GM18867 (cell line): ENCODE measurements at regions not wholly inside any gene's neighbourhood (a gene's known extent, or its start where the extent isn't known, plus 50 kb on each side); places are given as distances from the start of the nearest gene placed in this dataset.

Experiments used
- ATAC-seq: cut with Tn5 transposase; IDR thresholded peaks from one replicate; pipeline ENCODE4 v1.9.1; 2021; ENCODE audit warnings: mild to moderate bottlenecking, moderate library complexity; ENCODE audit not compliant: unreplicated experiment

DNA sequence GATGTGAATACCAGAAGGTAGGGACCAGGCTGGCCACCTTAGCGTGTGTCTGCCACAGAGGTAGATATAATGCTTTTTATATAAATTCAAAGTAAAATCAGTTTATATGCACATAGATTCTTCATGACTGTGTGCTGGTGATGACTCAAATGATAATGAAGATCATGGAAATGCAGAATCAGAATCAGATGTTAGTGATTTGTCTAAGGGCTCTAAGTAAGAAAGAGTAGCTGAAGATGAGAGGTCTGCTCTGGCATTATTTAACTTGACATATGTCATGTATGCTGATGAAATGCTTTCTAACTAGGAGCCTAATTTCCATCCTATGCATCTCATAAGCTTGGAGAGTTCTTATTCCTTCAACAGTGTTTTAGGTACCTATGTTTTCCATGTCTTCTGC, 50.3 kb upstream of the DPH6 start:
- ATAC-seq = no peak

- ATAC-seq = no peak
These were observed 56.9 kb upstream of the DPH6 start for GRCh38 chr15:35602836-35603235.

DNA sequence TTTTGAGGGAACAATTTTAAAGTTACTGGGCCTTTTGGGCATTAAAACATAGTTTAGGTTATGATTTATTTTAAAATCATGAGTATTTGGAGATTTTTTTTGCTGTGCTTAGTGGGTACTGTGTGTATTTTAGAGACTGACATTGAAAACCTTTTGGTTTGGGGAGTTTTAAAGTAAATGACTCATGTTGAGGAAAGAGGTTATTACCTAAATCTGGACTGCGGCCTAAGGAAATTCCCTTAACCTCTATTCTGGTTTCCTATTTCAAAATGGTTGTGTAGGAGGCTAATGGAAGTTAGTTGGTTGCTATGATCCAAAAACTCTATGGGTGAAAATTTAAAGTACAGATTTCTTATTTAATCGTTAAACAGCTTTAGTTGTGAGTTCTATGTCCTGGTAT, 57.3 kb upstream of the DPH6 start:
- ATAC-seq = peak; percentile 49

DNA sequence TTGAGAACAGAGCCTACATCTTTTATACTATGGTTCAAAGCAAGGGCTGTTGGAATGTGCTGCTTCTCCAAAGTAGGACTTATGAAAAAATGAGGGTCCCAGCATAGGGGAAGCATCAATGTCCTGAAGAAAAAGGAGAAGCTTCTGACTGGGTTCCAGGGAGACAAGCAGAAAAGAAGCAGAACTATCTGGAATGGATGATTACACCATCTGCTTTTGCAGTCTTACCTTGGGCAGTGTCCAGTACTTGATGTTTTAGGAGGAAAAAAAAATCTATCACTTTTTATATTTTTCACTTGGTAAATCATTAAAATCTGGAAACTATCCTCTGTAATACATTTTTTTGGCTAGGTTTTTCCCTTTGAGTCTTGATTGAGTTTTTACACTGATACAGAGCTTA, 57.9 kb upstream of the DPH6 start:
- no peak for ATAC-seq

- ATAC-seq = no peak
These were observed 59.9 kb upstream of the DPH6 start for GRCh38 chr15:35605764-35606449.

- no peak for ATAC-seq
These were observed 60.5 kb upstream of the DPH6 start for GRCh38 chr15:35606450-35606779.

GRCh38 chr15:35616498-35617271, 70.7 kb upstream of the DPH6 start:
- no peak for ATAC-seq

- no peak for ATAC-seq
These were observed 72.6 kb upstream of the DPH6 start for GRCh38 chr15:35618260-35619188.

DNA sequence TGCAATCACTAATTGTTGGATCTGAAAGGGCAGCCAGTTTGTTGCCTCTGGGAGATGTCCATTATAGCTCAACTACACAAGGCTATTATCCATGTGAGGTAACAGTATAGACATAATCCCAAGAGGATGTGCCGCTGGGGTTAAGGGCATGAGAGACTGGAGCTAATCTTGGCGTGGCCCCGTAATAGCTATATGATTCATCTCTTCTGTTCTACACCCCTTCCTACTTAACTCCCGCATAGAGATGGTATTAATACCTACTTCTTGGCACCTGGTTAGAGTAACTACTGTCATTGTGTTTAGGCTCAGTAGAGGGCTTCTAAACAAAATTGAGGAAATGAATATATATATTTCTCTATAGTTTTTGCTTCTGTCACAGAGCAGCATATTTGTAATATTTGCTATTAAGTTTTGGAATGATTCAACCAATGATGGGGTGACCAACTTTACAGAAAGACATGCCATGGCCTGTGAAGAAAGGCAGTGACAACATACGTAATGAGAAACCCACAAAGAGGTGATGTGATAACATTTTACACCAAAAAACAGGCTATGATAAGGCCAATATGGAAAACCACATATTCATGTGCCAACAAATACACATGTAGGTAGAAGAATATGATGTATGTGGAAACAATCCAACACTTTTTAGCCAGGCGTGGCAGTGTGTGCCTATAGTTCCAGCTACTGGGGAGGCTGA, 76.8 kb upstream of the DPH6 start:
- no peak for ATAC-seq

GRCh38 chr15:35624881-35625280, 78.9 kb upstream of the DPH6 start:
- no peak for ATAC-seq

GRCh38 chr15:35626571-35627318, 80.8 kb upstream of the DPH6 start:
- ATAC-seq = no peak

- ATAC-seq = no peak
These were observed 81.7 kb upstream of the DPH6 start for GRCh38 chr15:35627696-35628095.

DNA sequence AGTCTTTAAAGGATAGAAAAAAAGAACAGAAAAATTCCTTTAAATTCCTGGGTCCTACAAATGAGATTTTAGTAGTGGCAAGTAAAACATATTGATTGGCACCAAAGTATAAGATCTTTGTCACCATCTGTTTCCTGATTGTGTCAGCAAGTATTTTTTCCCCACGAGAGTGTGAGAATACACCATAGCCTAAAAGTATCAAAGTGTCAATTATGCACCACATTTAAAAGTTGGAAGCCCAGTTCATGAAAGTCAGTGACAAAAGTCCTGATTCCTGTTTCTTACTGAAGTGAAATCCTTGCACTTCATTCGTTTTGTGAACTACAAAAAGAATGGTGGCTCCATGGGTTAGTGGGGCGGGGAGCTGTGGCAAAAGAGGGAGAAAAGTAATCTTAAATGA, 83.8 kb upstream of the DPH6 start:
- no peak for ATAC-seq

GRCh38 chr15:35630532-35630931, 84.6 kb upstream of the DPH6 start:
- ATAC-seq = no peak

- no peak for ATAC-seq
These were observed 85.0 kb upstream of the DPH6 start for GRCh38 chr15:35630985-35631384.

DNA sequence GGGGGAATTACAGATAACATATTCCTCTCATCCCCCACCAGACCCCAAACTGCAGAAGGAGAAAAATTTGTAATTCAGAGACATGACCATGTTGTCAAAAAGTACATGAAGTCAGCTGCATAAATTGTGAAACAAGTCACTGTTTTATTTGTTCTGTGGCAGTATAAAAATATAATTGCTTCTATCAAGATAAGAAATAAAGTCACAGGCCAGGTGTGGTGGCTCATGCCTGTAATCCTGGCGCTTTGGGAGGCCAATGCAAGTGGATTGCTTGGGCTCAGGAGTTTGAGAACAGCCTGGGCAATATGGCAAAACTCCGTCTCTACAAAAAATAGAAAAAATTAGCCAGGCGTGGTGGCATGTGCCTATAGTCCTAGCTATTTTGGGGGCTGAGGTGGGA, 87.7 kb upstream of the DPH6 start:
- no peak for ATAC-seq

DNA sequence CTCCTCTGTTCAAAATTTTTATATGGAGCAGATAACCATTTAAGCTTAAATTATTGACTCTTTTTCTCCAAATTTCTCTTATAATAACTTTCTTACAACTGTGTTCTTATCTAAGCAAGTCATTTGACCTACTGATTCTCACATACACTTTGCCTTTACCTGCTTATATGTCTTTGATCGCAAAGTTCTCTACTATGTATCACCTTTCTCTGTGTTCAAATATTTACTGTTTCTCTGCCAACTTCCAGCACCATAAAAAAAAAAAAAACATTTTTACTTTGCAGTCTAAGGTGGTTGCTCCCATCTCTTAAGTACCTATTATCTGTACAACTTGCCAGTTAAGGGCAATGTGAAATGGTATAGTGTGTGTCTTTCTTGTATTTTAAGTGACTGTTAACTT, 100.8 kb upstream of the DPH6 start:
- ATAC-seq = no peak

GRCh38 chr15:35647303-35647702, 101.3 kb upstream of the DPH6 start:
- ATAC-seq = no peak

GRCh38 chr15:35648941-35649340, 103.0 kb upstream of the DPH6 start:
- ATAC-seq = no peak

- ATAC-seq = no peak
These were observed 103.6 kb upstream of the DPH6 start for GRCh38 chr15:35649575-35649974.
